ENCODE measurements at regions not wholly inside any gene's neighbourhood (a gene's known extent, or its start where the extent isn't known, plus 50 kb on each side); places are given as distances from the start of the nearest gene placed in this dataset.

DNA sequence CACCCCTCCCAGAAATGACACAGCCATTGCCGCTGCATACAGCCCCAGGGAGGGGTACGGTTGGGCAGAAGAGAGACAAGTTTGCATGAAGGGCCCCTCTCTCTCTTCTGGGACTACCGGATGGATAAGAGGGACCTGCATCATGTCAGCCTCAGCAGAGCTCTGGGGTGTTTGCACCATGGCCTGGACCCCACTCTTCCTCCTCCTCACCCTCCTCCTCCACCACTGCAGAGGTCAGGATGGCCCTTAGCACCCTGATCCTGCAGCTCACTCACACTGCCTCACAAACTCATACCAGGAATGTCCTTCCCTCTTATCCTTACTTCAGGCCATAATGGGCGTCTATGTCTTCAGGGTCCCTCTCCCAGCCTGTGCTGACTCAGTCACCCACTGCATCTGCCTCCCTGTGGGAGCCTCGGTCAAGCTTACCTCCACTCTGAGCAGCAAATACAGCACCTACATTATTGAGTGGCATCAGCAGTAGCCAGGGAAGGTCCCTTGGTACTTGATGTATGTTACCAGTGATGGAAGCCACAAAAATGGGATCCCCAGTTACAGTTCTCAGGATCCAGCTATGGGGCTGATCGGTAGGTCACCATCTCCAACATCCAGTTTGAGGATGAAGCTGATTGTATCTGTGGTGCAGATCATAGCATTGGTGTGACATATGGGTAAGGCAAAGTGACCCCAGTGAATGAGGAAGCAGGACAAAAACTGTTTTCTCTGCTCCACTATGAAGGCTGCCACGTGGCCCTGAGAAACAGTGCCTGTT, 62.2 kb upstream of the VPREB1 start:
- no peak for TF ChIP-seq EP300 (IDR thresholded peaks at IDR 0.05; ENCODE audit: low read depth)
- TF ChIP-seq POLR2AphosphoS5 (IDR thresholded peaks at IDR 0.05), result no peak
- TF ChIP-seq POLR2A (IDR thresholded peaks at IDR 0.05), result no peak
- TF ChIP-seq CTCF (IDR thresholded peaks at IDR 0.05), result no peak
- no peak overlapping the region for H3K27ac ChIP-seq
- in situ Hi-C loops (cut with MboI; ENCODE audit: low pct_ligation_motif_present in 1 of 4, low pct_unique_long_range_greater_than_20kb in 1 of 4, low sequenced_read_pairs in 3 of 4), result no loop called here

GRCh38 chr22:22181341-22181850, 63.2 kb upstream of the VPREB1 start:
- in situ Hi-C loops (cut with MboI; ENCODE audit: low pct_ligation_motif_present in 1 of 4, low pct_unique_long_range_greater_than_20kb in 1 of 4, low sequenced_read_pairs in 3 of 4), result no loop called here
- no peak for TF ChIP-seq EP300 (IDR thresholded peaks at IDR 0.05; ENCODE audit: low read depth)
- no peak for TF ChIP-seq POLR2A (IDR thresholded peaks at IDR 0.05)
- TF ChIP-seq POLR2AphosphoS5 (IDR thresholded peaks at IDR 0.05), result no peak
- no peak for TF ChIP-seq CTCF (IDR thresholded peaks at IDR 0.05)
- H3K27ac ChIP-seq, result no peak overlapping the region
- intact Hi-C loops (cut with DNase I; ENCODE audit: low total_unique reads), result no loop called here
- H3K4me3 ChIP-seq, result no peak overlapping the region
- no peak for DNase-seq
- 49 to 60% methylated on average over 1 to 3 of the region's 3 CpGs for WGBS, 2 donors (ENCODE audit: low coverage in 1 of 2)
- no peaks in the 10 kb centered on the region for H3K9me3 ChIP-seq
- H3K36me3 ChIP-seq, result no peaks in the 10 kb centered on the region
- no peaks in the 10 kb centered on the region for H3K4me1 ChIP-seq
- H3K27me3 ChIP-seq, result peaks cover 37% of the 10 kb centered on the region

More for the DNA sequence above, 62.2 kb upstream of the VPREB1 start:
- Histone ChIP-seq H3K27me3 (peaks cover 44% of the 10 kb centered on the region), H3K4me1 (no peaks in the 10 kb centered on the region), H3K36me3 (no peaks in the 10 kb centered on the region), H3K4me3 (no peak overlapping the region), H3K9me3 (no peaks in the 10 kb centered on the region)
- WGBS, 2 donors (ENCODE audit: low coverage in 1 of 2), result 43 to 74% methylated on average over 1 to 7 of the region's 7 CpGs
- no peak for DNase-seq
- intact Hi-C loops (cut with DNase I; ENCODE audit: low total_unique reads), result no loop called here

- TF ChIP-seq CTCF (IDR thresholded peaks at IDR 0.05), result no peak
- TF ChIP-seq POLR2AphosphoS5 (IDR thresholded peaks at IDR 0.05), result no peak
- TF ChIP-seq POLR2A (IDR thresholded peaks at IDR 0.05), result no peak
- no peak for TF ChIP-seq EP300 (IDR thresholded peaks at IDR 0.05; ENCODE audit: low read depth)
- WGBS, 2 donors (ENCODE audit: low coverage in 1 of 2), result 70 to 76% methylated on average over 2 to 5 of the region's 5 CpGs
- in situ Hi-C loops (cut with MboI; ENCODE audit: low pct_ligation_motif_present in 1 of 4, low pct_unique_long_range_greater_than_20kb in 1 of 4, low sequenced_read_pairs in 3 of 4), result no loop called here
- H3K27me3 ChIP-seq, result peaks cover 32% of the 10 kb centered on the region
- H3K9me3 ChIP-seq, result no peaks in the 10 kb centered on the region
- intact Hi-C loops (cut with DNase I; ENCODE audit: low total_unique reads), result no loop called here
- H3K27ac ChIP-seq, result no peak overlapping the region
- no peaks in the 10 kb centered on the region for H3K36me3 ChIP-seq
- no peak overlapping the region for H3K4me3 ChIP-seq
- no peaks in the 10 kb centered on the region for H3K4me1 ChIP-seq
- no peak for DNase-seq
Measured at GRCh38 chr22:22180738-22181285, 63.8 kb upstream of the VPREB1 start.

DNA sequence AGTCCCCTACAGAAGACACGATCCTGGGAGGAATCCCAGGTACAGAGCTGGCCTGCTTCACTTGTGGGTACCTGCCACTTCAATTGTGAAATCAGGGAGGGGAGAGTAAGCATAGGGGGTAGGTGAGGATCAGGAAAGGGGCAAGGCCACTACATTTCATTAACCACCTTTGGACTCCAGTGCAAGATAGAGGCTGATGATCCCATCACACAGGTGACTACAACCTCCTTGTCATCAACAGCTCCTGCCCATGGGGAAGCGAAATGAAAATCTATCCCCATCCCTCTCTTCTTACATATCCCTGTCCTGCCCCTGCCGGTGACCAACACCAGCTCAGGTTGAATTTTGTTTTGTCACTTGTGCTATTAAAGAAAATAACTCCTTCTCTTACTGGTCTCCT, 64.7 kb upstream of the VPREB1 start:
- H3K27ac ChIP-seq, result no peak overlapping the region

More for the DNA sequence above, 64.7 kb upstream of the VPREB1 start:
- in situ Hi-C loops (cut with MboI; ENCODE audit: low pct_ligation_motif_present in 1 of 4, low pct_unique_long_range_greater_than_20kb in 1 of 4, low sequenced_read_pairs in 3 of 4) (no loop called here), intact Hi-C loops (cut with DNase I; ENCODE audit: low total_unique reads) (no loop called here)
- TF ChIP-seq EP300 (IDR thresholded peaks at IDR 0.05; ENCODE audit: low read depth) (no peak), POLR2AphosphoS5 (IDR thresholded peaks at IDR 0.05) (no peak)
- Histone ChIP-seq H3K27me3 (peaks cover 22% of the 10 kb centered on the region), H3K4me1 (no peaks in the 10 kb centered on the region), H3K9me3 (no peaks in the 10 kb centered on the region), H3K36me3 (no peaks in the 10 kb centered on the region), H3K4me3 (no peak overlapping the region)
- WGBS, 2 donors (ENCODE audit: low coverage in 1 of 2), result 73 to 93% methylated on average over 1 to 3 of the region's 3 CpGs
- DNase-seq, result no peak
